Activated T-cell treated with anti-CD3 and anti-CD28 coated beads, Interleukin-2, amount 50 U/mL, for 48 hours (primary cell): ENCODE measurements at regions not wholly inside any gene's neighbourhood (a gene's known extent, or its start where the extent isn't known, plus 50 kb on each side); places are given as distances from the start of the nearest gene placed in this dataset.

ENCODE experiments used
- DNase-seq, 2 experiments: peaks; one replicate each; pipeline ENCODE4 v3.0.0-alpha.2; 2020

DNA sequence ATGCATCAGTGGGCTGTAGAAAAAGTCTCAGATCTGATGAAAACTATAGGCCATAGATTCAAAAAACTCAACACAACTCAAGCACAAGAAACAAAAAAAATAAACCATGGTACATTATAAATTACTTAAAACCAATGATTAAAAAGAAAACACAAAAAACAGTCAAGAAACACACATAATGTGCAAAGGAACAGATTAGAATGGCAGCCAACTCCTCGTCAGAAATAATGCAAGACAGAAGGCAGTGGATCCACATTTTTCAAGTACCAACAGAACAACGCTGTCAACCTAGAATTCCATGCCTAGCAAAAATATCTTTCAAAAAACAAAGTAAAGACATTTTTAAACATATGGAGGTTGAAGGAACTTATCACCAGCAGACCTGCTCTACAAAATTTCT is 69.7 kb downstream of the PSMB1 start:
- no peak for DNase-seq

DNA sequence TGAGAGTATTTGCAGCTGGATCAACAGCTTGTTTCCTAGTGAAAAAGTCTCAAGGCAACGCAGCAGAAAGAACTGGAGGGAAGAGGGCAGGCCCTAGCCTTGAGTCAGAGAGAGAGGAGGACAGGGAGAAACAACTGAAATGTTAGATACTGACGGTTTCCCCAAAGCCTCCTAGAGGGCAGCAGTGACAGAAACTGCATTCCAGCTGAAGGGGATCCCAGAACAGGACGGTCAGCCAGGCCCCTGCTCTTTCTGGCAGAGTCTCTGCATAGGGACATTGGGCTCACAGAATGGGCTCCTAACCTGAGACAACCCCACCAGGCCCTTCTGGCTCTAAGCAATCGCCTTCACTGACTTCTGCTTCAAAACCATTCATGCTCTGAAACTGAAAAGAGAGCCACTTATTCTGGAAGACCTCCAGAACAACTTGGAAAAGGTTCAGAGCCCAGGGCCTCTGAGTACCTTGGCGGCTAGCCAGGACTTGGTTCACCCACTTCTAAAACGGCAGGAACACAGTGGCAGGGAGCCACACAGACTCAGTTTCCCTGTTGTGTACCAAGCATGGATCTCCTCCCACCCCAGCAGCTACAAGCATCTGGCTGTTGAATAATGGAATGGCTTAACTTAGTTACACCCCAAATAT is 72.9 kb downstream of the PSMB1 start:
- DNase-seq: no peak

DNA sequence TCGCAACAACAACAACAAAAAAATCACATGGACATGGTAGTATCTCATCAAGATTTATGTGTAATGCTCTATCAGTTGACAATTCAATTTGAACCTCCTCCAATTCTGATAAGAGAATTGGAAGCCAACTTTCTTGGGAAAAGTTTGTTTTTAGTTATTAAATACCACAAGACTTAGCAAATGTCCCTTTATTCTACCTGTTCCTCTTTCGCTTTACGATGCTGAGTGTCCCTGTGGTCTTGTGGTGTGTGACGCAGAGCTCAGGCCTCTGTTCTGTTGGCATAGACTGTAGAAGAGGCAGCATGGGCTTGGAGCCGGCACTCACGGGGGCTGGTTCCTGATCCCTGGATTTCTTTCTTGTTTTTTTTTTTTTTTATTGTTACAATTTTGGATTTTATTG is 76.7 kb downstream of the PSMB1 start:
- DNase-seq: no peak

DNA sequence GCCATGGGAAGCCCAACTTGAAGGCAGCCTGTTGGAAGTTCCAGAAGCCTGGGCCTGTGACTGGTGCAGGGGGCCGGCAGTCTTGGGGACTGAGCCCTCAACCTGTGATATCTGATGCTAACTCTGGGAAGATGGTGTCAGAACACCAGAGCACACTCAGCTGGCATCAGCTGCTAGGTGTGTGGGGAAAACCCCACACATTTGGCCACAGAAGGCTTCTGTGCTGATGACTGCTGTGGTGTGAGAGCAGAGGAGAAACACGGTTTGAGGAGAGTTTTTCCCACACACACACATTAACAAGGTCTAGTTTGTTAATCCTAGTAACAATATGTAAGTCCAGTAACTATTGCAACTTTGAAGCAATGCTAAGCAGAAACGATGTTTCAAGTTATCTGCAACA is 78.0 kb downstream of the PSMB1 start:
- DNase-seq: no peak

DNA sequence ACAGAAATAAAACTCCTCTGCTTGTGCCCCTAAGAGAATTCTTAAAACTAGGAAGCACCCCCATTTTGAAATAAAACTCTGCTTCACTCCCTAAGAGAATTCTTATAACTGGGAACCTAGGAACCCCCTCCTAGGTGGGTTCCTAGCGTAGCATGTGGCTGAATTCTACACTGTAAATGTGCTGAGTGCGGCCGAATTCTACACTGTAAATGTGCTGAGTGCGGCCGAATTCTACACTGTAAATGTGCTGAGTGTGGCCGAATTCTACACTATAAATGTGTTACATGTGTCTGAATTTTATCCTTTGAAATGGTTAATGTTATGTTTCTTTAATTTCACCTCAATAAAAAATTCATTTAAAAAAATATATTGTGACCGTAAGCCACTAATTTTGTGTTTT is 79.3 kb downstream of the PSMB1 start:
- DNase-seq: no peak

DNA sequence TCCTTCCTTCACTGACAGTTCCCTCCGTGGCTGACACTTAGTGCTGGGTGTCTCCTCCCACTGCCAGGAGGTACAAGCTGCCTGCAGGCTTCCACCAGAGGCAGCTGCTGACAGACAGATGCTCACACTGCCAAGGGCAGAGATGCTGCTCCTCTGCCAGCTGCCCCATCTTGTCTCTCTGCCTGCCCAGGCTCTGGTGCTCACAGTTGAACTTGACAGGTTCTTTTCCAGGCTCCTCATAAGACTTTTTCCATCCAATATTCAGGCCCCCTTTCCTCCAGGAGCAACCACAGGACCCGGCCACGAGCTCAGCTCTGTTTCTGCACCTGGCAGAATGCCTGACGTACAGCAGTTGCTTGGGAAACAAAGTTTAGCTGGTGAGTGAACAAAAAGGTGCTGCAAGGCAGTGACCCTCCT is 79.8 kb downstream of the PSMB1 start:
- DNase-seq: no peak

DNA sequence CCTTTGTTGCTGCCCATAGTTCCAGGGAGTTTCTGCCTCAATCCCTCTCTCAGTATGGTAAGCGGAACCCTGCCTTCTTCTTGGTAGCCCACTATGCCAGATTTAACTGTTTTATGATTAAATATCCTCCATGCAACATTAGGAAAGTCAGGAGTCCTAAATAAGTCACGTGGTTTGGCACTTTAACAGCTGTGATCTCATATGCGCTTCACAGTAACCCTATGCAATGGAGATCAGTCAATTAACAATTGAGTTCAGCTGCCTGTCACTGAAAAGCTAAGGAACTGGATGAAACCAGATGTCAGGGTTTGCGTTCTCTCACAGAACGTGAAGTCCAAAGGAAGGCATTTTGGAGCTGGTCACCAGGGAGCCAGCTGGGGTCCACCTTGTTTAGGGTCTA is 81.6 kb downstream of the PSMB1 start:
- no peak for DNase-seq

DNA sequence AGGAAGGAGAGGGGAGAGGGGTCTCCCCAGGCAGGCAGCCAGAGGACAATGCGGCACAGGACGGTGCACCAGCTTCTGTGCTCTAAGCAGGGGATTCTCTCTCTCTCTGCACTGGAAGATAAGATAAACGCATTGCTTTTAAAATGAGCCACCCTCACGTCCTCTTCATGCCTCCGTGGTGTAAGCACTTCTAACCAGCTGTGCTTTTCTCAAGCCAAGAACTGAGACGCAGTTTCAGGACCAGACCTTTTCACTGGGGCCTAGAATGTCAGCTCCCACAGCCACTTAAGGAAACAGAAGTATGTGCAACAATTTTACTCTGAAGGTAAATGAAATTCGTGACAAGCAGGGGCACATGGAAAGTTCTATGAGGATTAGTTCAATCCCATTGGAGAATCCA is 82.4 kb downstream of the PSMB1 start:
- no peak for DNase-seq

DNA sequence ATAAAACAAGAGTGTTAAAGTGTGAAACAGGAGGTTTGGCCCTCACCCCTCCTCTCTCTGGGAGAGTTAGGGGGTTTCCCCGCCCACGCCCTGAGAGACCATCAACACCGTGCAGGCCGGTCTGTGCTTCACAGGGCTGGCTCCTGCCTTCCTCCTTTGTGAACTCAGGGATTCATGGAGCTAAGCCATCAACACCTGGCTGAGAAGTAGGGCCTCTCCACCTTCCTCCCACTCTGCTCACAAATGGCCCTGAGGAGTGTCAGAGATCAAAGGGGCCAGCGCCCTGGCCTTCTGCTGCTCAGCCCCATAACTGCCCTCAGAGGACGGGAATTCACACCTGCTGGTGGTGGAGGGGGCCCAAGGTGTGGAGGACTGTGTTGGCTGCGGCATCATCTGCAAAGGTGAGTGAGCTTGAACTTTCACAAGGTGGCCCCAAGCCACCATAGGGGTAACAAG is 88.6 kb downstream of the PSMB1 start:
- DNase-seq: peak in 1 of 2 experiments; percentile 30

DNA sequence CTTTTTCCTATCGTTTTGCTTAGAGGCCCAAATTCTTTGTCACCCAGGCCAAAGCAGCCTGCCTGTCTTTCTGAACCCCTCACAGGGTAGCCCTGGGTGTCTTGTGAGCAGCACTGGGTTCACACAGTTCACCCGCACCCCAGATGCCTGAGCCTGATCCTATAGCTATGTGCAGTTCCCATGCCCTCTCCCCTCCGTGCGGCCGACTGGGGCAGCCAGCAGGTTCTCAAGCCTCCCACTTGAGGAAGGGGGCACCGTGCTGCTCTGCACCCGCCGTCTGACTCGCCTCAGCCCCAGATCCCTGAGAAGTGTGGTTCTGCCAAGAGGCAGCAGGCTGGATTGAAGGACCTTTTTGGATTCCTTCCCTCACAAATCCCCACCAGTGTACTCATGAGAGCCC is 89.0 kb downstream of the PSMB1 start:
- DNase-seq: no peak

DNA sequence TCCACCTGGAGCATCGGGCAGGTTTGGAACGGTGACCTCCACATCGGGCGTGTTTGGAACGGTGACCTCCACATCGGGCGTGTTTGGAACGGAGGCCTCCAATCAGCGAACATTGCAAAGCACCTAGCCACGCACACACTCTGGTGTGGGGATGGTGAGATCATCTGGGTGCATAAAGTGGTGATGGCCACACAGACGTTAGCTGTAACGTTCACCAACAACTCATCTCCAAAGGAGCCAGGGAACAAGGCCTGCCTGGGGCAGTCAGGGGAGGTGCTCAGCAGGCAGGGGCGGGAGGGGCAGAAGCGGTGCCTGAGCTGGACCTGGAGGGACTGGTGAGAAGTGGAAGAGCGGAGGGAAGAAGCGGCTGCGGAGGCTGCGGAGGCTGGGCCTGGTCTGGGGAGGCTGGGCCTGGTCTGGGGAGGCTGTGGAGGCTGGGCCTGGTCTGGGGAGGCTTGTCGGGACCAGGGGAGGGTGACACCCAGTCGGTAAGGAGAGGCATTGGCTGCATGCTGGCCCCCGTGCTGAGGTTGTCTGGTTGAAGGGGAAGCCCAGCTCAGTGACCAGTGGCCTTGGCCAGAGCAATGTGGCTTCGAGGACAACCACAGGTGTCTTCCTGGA is 89.9 kb downstream of the PSMB1 start:
- DNase-seq: no peak

DNA sequence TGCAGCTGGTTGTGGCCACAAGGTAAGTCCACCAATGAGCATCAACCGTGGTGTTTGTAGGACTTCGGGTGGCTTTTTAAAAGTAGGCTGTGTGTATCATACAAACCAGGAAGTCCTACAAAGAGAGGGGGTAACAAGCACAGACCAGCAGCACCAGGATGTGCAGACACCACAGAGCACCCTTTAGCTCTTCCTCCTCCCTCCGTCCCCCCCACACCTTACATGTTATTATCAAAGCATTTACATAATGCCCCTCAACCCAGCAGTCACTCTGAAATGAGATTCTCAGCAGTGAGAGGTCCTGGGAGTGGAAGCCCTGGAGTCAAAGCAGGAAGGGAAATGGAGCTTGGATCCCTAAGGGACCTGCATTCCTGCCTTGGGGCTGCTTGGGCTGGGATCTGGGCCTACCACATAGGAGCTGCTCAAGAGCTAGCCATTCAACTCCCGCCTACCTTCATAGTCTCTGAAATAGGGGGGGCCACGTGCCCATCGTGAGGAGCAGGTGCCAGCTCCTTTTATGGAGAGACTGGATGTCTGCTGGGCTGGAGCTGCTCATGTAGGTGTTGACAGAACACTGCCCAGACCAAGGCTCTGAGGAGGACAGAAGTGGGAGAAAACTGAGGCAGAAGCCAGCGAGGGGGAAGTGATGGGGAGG is 90.6 kb downstream of the PSMB1 start:
- no peak for DNase-seq

DNA sequence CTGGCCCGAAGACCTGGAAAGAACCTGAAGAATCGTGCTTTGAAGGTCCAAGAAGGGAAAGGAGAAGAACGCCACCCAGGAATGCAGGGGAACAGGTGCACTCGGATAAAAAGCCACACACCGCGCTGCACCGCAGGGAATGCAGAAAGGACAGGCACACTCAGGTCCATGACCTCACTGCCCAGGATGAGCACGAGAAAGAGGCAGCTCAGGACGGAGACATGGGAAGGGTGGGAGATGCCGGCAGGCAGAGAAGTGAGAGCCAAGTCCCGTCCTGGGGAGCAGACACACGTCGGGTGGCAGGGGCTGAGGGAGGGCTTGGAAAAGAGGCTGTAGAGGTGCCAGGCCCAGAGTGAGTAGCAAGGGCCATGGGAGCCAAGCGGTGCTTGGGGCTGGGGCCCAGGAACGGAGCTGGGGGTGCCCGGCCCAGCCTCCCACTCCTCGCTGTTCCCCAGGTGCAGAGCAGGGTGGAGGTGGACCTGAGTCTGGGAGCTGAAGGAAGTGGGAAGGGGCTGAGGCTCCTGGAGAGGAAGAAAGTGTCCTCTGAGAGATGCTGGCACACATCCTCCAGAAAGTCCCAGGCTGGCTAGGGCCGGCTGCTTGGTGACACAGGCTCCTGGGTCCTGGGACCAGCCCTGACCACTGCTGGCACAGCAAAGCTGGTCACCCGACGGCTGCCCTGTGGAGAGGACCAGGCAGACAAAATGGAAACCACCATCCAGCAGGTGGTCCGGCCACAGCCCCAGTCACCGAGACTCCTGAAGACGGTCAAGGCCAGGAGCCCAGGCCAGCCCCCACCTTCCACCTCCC is 91.3 kb downstream of the PSMB1 start:
- DNase-seq: no peak

DNA sequence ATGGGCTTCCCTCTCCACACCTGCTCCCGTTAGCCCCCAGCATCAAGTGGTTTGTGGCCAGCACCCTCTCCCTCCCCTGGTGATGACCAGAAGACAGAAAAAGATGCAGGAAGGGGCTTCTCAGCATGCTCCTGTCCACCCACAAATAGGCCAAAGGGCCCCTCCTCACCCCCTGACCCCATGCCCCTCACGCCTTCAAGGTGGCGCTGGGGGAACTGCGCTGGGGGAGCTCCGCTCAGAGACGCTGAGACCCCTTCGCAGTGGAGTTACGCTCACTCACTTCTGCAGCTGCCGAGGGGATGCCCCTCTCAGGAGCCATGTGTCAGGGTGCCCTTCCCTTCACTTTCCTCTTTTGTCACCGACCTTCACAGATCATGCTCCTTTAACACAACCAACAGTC is 92.0 kb downstream of the PSMB1 start:
- no peak for DNase-seq

DNA sequence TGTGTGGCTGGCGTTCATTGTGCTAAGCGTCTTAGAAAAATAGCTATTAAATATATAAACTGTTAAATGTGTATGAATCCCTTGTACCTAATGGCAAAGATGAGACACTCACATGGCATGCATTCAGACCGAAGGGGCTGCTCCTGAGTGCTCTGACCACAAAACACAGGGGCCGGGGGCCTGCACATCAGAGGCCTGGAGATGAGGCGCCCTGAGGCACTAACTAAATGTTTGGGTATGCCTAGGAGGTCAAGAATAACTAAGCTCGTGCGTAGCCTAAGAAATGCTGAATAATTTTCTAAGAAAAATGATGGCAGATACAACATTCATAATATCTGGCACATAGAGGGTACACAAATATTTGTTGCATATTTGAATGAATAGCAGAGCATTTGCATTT is 92.5 kb downstream of the PSMB1 start:
- no peak for DNase-seq

DNA sequence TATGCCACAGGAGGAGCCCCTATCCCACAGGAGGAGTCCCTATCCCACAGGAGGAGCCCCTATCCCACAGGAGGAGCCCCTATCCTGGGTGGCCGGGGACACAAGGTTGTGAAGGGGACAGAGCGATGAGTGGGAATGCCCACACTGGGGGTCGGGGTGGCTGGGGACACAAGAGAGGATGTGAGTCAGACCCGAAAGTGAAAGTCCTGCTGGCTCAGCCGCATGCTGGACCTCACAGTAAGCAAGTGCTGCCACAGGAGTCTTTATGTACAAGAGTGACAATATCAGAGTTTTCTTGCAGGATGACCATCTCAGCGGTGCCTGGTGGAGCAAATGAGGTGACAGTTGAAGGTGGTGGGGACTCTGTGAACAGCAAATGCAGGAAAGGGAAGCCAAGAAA is 93.7 kb downstream of the PSMB1 start:
- DNase-seq: peak; percentile 49 to 53

DNA sequence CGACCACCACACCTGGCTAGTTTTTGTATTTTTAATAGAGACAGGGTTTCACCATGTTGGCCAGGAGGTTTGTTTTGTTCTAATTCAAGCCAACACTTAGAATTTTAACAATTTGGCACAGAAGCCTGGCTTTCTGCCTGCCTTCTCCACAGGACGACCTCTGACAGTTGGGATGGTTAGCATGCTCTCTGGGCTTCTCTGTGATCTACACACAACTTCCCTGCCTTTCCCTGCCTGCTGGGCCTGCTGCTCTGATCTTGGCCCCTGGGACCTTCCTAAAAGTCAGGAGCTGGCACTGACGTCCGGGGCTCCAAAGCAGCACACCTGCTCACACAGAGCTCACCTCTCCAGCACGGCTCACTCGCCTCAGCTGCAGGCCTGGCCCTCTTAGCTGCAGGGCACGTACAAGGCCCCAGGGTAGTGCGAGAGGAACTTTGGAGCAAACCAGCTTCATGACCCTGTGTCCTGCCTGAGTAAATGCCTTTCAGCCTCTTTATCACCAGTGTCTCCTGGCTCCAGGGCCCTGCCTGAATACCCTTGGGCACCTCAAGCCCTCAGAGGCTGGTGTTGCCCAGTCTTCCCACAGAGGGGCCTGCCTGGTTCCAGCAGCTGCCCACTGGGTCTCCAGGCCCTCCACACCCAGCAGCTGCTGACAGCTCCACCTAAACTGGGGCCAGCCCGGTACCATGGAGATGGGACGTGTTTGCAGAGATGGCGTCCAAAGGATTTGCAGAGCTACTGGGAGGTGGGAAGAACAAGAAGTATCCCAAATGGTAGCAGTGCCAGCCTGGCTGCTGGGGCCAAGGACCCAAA is 96.0 kb downstream of the PSMB1 start:
- DNase-seq: no peak
